Kasumi-1 (cell line): ENCODE measurements at regions not wholly inside any gene's neighbourhood (a gene's known extent, or its start where the extent isn't known, plus 50 kb on each side); places are given as distances from the start of the nearest gene placed in this dataset.
"Not testable (repeated sequence)": the region's sequence is repeated elsewhere in the genome, so short reads cannot be mapped to it uniquely, and the experiment has no call there.

Experiments used
- DNase-seq, 2 experiments: peaks; one replicate each; lab custom pipeline; 2025; lab: John Stamatoyannopoulos, UW

DNA sequence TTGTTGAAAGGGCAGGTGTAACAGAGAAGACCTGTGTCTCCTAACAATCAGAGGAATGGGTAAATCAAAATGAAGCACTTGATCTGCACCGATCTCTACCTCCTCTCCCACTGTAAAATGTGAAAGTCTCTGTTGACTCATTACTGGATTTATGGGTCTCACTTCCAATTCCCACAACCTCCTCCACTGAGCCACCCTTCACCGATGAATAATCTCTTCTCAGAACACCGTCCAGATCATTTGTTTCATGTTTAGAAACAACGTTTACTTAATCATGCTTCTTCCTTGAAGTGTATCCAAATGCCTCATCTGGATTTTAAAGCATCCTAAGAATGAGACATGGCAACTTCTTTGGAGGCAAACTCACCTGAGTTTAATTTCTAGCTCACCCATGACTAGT, 643.6 kb downstream of the ETS1 start:
- DNase-seq: no peak

DNA sequence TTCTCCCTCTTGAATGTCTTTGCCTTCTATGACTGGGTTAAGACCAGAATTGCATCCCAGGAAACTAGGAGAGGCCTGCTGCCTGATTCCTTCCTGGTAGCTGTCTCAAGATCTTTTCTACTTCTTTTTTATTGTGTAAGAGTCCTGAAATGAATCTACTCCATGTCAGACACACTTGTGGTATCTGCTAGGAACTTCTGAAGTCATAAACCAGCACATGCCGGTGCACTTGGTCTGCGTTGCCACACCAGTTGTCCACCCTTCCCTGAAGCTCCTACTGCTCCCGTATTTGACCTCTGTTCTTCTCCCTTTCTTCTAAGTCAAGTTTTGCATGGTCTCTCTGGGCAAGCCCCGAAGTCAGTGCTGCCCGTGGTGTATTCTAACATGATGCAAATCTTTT, 644.2 kb downstream of the ETS1 start:
- DNase-seq: no peak

DNA sequence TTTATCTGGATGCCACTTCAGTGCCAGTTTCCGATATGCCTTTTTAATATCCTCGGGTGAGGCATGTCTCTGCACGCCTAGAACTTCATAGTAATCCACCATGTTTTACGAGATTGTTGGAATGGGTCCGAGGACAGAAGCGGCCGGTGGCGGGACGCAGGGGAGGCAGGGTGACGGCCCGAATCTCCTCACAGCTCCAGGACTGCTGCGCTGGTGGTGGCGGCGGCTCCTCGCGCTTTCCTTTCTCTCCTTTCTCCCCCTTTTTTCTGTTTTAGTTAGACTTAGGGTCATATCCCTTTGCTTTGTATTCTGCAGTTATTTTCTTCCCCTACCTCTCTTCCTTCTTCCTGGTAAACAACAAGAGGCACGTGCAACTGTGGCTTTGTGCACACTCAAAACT, 645.8 kb downstream of the ETS1 start:
- not testable (repeated sequence) for DNase-seq

DNA sequence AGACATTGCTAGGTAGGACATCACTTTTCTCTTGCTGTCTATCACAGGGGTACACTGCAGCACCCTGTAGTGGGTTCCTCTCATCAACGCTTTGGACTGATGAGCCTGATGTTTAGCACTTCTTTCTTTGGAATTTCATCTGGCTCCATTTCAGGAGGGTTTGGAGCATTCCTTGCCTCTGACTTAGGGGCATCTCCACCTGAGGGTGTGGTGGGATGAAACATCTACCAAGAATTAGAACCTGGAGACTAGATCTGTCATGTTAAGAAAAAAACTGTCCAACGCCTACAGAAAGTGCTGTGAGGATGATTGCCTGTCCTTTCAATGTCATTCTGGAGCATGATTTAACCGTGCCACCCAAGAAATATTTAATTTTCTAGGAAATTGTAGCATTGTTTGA, 648.4 kb downstream of the ETS1 start:
- no peak for DNase-seq

DNA sequence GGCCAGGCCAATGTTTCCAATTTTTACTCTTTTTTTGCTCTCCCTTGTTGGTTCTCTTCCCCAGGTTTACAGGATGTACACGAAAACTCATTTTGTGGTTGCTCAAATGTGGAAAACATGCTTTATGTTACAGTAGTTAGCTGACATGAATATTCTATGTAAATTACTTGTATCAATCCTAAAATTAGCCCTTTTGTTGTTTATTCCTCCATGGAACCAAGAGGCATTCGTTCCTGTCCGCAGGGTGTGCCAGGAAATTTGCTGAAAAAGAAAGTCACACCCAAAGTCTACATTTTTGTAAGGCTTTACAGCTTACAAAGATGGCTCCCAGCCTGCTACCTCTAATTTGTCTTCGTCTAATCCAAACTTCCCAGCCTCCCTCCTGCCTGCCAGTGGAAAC, 652.3 kb downstream of the ETS1 start:
- DNase-seq: no peak

DNA sequence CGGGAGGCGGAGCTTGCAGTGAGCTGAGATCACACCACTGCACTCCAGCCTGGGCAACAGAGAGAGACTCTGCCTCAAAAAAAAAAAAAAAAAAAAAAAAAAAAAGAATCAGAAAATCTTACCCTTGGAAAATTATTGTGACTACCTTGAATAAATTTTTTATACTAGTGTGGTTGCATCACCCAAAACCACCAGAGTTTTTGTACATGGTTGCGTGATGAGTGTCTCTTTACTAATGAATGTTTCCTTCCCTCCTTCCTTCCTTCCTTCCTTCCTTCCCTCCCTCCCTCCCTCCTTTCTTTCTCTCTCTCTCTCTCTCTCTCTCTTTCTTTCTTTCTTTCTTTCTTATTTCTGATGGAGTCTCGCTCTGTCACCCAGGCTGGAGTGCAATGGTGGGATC, 653.4 kb downstream of the ETS1 start:
- DNase-seq: not testable (repeated sequence)

DNA sequence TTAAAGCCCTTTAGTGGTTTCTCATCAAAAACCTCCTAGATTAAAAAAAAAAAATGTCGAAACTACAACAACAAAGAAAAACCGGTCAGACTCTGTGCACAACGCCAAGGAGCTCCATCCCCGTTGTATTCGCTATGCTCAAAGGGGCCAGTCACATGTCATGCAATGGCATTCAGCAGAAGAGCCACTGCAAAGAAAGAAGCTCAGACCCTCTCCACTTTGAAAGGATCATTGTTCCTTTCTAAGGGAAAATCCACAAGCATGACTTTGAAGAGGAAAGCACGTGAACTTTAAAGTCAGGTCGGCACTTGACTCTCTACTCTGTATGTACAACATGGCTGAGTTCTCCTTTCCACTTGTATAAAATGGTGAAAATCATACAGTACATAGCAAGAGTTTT, 655.6 kb downstream of the ETS1 start:
- DNase-seq: no peak

DNA sequence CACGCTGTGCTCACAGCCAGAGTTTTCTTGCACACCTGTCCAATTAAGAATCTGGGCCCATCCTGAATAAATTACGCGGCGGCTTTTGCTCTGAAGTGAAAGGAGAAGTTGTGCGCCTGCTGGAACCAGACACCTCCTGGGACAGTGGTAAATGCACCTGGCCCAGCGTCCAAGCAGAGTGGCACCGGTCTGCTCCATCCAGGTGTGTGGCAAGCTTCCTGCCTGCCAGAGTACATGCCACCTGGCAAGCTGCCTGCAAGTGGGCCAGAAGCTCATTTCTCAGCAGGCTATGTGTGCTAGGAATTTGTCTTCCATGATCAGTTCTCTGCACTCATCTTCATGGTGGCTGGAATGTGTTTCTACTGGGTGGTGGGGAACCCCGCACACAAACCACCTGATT, 660.6 kb downstream of the ETS1 start:
- DNase-seq: no peak

DNA sequence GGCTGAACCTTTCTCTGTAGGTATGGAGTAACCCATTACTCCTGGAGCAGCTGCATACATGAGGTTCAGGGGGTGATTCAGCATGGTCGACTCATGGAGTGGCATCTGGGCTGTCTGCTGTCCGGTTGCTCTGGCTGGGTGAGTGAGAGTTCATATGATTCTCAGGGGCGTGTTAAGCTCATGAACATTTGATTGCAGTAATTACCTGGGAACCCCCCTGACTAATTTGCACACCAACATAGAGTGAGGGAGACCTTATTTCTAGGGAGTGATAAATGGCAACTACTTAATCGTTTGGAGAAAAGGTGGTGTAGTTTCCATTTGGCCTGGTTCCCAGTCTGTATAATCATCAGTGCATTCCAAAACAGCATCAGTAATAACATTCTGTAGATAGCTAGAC, 661.9 kb downstream of the ETS1 start:
- DNase-seq: no peak

DNA sequence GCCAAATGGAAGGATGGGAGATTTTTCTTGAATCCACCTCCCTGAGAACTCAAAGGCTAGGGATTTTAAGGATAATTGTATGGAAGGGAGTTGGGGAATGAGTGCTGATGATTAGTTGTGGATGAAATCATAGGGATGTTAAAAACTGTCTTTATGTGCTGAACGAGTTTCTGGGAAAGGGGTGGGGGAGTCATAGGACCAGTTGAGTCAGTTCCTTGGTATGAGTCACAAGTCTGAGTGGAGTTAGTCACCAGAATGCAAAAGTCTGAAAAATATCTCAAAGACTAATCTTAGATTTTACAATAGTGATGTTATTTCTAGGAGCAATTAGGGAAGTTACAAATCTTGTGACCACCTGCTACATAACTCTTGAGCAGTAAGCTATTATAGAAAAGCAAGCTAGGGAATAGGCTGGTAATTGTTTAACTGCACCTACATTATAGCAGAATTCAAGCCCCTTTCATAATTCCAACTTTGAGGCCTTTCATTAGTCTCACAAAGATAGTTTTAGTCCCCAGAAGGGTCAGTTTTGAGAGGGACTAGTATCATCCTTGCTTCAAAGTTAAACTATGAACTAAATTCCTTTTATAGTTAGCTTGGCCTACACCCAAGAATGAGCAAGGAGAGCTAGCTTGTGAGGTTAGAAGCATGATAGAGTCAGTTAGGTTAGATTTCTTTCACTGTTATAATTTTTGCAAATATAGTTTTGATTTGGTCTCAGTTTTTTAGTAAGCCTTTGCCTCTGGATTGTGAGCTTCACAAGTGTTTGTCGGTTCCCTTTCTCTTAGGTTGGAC, 668.0 kb downstream of the ETS1 start:
- no peak for DNase-seq

DNA sequence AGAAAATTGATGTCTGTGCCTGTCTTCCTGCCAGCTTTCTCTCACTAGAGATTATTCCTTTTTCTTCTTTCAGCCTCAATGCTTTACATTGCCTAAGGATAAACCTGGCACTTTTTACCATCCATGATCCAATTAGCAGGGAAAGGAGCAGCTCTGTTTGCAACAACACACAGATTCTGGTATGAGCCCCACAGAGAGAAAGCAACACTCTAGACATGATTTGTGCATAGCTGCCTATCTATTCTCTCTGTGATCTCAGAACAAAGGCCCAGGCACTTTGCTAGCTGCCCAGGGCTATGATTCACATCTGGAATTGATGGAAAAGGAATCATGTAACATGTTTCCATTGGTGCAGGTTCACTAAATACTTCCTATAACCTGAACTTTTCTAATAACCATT, 685.0 kb downstream of the ETS1 start:
- no peak for DNase-seq

DNA sequence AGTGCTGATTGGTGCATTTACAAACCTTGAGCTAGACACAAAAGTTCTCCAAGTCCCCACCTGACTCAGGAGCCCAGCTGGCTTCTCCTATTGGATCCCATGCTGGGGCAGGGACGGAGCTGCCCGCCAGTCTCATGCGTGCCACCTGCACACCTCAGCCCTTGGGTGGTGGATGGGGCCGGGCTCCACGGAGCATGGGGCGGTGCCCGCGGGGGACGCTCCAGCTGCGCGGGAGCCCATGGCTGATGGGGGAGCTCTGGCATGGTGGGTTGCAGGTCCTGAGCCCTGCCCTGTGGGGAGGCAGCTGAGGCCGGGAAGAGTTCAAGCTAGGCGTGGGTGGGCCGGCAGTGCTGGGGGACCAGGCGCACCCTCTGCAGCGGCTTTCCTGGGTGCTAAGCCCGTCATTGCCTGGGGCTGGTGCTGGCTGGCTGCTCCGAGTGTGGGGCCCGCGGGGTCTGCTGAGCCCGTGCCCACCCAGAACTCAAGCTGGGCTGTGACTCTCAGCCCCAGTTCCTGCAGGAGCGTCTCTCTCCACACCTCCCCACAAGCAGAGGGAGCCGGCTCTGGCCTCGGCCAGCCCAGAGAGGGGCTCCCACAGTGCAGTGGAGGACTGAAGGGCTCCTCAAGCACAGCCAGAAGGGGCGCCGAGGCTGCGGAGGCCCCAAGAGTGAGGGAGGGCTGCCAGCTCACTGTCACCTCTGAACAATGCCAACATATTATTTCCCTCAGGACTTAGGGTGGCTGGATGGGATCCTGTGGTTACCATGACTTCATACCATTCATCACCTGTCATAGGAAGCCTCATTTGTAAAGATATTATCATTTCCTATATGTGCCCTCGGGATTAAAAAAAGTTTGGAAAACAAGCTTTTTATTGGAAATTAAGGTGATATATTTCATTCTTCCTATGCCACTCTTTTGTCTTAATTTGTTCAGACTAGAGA, 688.7 kb downstream of the ETS1 start:
- no peak for DNase-seq

DNA sequence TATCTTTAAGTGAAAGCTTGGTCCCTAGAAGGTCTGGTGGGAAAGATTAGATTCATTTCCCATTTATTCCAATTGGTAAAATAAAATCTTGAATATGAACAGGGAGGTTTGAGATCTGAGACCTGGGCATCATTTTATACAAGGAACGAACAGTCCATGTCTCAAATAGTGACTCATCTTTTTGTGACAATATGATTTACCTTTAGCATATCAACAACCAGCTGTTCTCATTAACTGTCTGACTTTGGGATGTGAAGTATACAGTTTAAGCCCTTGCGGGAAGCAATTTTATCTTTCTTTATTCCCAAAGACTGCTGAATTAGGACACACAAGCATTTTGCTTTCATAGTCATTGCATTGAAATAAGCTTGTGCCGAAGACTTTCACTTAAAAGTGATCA, 691.6 kb downstream of the ETS1 start:
- no peak for DNase-seq

DNA sequence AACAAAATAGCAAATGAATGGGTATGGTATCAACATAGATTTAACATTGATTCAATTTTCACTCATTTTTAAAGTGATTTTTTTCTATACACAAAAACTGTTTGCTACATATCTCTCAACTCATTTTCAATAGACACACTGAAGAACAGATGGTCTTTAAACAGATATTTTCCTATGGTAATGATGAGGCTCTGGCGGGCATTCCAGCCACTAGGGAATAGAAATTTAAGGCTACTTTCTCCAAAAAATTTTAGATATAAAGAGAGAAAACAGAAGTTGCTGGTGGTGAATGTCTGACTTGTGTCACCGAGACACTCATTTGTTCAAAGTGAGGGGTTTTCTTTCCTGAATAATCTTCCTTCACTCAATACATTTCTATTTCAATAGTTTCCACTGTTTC, 693.0 kb downstream of the ETS1 start:
- DNase-seq: no peak

DNA sequence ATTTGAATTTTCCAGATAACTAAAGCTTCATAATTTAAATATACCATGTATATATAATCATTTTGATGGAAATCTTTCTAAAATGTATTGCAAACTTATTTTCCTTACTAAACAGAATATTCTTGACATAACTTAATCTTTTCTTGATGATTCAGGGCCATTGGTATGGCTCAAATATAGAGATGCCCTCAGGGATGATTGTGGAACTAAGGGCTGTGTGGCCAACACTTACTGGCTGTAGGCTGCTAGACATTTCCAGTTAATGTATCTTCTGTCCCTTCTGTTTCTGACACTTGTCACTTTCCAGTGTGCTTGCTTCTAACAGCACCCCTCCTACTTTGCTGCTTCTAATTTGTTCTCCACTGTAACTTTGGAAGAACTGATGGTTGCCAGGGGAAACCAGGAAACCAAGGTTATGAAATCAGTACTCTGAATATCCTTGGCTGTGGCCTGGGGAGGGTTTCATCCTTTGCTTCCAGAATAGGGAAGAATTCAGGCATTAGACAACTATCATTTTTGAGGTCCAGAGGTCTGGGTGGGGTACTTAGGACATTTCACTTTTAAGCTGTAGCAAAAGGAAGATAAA, 697.2 kb downstream of the ETS1 start:
- no peak for DNase-seq

DNA sequence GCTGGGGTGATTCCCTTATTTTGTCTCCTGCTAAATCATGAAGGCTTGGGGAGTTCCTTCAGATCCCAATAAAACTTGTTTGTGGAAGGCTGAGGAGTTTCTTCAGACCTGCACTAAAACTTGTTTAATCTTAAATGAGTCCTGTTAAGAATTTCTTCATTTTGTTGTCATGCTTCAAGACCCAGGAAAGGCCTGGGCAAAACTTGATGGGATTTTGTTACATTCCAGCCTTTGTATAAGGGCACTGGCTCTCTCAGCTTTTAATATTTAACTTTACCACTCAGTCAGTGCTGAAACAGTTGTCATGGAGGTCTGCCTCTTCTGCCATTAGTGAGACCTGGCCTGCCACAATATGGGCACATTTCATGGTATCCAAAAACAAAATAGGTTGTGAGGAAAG, 699.0 kb downstream of the ETS1 start:
- DNase-seq: no peak

DNA sequence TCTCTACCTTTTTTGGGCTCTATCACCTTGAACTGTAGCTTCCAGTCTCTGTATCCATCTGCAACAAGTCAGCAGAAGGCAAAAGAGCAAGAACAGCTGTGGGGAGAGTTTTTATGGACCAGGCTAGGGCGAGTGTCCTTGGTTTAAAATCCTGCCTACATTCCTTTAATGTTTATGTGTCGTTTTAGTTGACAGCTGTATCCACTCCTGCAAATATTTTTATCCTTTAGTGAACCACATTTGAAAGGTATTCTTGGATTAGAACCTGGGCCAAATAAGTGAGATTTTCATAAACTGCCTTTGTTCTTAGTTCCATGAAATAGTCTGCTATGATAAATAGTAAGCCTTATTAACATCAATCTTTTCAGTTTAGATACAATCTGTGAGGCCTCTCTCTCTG, 712.2 kb downstream of the ETS1 start:
- DNase-seq: no peak

DNA sequence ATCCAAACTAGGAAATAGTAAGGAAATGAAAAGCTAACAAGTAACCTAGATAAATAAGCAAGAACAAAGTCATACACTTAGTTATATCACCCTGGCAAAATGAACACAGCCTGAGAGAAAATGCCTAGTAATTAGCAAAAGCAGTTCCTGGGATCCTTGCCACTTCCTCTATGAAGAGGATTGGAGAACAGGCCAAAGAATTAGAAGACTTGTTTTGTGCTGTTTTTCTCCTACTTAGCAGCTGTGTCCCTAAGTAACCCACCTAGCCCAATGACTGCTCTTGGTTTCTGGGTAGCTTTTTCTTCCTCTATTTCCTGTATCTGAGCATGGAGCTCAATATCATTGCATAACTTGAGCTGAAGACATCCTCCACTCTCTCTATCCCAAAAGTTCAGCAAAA, 713.9 kb downstream of the ETS1 start:
- DNase-seq: no peak

DNA sequence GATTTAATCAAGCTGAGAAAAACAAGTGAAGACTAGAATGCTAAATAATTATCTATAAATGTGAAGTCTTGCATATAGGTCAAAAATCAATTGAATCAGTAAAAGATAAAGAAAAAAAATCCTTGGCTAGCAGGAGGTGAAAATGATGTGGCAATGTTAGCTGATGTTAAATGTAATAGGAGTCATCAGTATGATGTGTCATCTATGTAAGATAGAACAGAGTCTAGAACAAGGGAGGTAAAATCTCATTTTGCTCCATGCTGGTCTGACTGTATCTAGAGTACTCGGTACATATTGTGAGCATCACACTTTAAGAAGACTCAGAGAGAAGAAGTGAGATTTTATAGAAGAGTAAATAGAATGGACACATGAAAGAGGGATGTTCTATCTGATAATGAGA, 721.2 kb downstream of the ETS1 start:
- DNase-seq: no peak

DNA sequence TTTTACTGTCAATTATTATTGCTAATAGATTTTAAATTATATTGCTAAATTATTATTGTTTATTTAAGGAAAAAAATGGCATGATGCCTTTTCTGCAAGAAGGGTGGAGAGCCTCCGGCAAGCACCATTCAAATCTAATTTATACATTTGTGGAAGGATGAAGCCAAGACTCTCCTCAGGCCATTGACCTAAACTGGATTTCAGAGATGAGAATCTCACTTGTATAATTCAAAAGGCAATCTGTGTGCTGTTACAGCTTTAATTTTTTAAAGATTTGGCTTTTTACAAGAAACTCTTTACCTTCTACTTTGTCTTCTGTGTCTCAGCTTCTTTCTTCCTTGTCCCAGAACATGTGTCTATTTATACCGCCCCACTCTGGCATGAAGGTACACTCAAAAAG, 722.5 kb downstream of the ETS1 start:
- DNase-seq: no peak

DNA sequence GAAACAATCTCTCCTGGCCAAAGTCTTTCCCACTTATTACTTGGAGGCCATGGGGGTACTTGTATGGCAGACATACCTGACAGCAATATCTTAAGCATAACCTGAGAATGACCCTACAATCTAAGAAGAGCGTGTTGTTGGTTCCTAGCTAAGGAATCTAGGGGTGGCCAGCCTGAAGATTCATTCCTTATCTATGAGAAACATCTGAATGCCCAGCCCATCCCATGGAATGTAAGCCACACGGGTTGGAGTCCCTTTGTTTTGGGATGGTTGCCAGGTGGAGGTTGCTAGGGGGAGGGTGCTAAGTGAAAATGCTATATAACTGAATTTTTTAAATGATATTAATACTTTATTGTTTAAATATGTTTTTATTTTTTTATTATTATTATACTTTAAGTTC, 725.0 kb downstream of the ETS1 start:
- no peak for DNase-seq

DNA sequence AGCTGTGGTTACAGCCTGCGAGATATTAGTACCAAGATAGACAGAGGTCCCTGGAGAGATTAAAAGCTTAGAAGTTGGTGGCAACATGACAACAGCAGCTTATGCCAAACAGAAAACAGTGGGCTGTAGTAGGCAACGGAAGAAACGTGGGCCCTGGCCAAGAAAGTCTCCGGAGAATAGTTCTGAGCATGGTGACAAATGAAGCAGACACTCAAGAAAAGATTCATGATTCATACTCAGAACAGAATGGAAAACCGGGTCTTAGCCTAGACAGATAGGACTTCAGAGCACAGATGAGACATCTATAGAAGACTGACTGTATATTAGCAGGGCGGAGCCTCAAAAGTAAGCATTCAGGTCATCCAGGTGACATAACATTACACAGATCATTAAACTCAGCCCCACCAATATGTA, 727.4 kb downstream of the ETS1 start:
- no peak for DNase-seq

DNA sequence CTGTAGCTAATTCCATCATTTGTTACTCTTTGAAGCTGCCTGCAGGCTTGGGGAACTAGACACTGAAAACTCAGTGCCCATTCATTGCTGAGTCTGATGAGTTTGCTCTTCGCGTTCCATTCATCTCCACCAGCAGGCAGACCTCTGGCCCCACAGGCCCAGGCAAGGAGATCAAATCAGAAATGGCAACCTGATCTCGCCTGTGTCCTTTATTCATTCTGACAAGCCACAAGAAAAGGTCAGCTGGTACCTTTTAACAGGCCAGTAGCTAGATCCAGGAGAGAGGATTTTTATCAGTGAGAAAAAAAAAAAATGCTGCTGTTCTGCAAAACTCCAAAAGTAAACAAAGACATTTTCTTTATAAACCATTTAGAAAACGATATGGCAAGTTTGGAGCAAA, 742.5 kb downstream of the ETS1 start:
- DNase-seq: no peak
